HG02885 (cell line): ENCODE measurements at regions not wholly inside any gene's neighbourhood (a gene's known extent, or its start where the extent isn't known, plus 50 kb on each side); places are given as distances from the start of the nearest gene placed in this dataset.
"Not testable (repeated sequence)": the region's sequence is repeated elsewhere in the genome, so short reads cannot be mapped to it uniquely, and the experiment has no call there.

Experiments
- ATAC-seq: cut with Tn5 transposase; IDR thresholded peaks from one replicate; pipeline ENCODE4 v1.9.1; 2021; ENCODE audit warnings: mild to moderate bottlenecking; ENCODE audit not compliant: unreplicated experiment, poor library complexity

- ATAC-seq: no peak
Observed at GRCh38 chr1:234853906-234854644, 244.1 kb upstream of the IRF2BP2 start.

GRCh38 chr1:234852659-234853058, 242.7 kb upstream of the IRF2BP2 start:
- no peak for ATAC-seq

- ATAC-seq: peak; percentile 66
Observed at GRCh38 chr1:234851450-234852438, 241.8 kb upstream of the IRF2BP2 start.

GRCh38 chr1:234849832-234850231, 239.9 kb upstream of the IRF2BP2 start:
- ATAC-seq: no peak

- ATAC-seq: no peak
Observed at GRCh38 chr1:234848972-234849649, 239.1 kb upstream of the IRF2BP2 start.

- not testable (repeated sequence) for ATAC-seq
Observed at GRCh38 chr1:234846813-234847212, 236.8 kb upstream of the IRF2BP2 start.

- no peak for ATAC-seq
Observed at GRCh38 chr1:234845836-234846235, 235.9 kb upstream of the IRF2BP2 start.

- no peak for ATAC-seq
Observed at GRCh38 chr1:234845097-234845660, 235.2 kb upstream of the IRF2BP2 start.

GRCh38 chr1:234844479-234845031, 234.6 kb upstream of the IRF2BP2 start:
- ATAC-seq: no peak

- ATAC-seq: no peak
Observed at GRCh38 chr1:234843946-234844345, 234.0 kb upstream of the IRF2BP2 start.

- ATAC-seq: peak; percentile 77
Observed at GRCh38 chr1:234842726-234843641, 233.0 kb upstream of the IRF2BP2 start.

- ATAC-seq: no peak
Observed at GRCh38 chr1:234841710-234842231, 231.8 kb upstream of the IRF2BP2 start.

- no peak for ATAC-seq
Observed at GRCh38 chr1:234841281-234841680, 231.3 kb upstream of the IRF2BP2 start.

GRCh38 chr1:234840843-234841242, 230.9 kb upstream of the IRF2BP2 start:
- no peak for ATAC-seq

GRCh38 chr1:234840253-234840652, 230.3 kb upstream of the IRF2BP2 start:
- no peak for ATAC-seq

- no peak for ATAC-seq
Observed at GRCh38 chr1:234839663-234840062, 229.7 kb upstream of the IRF2BP2 start.

GRCh38 chr1:234838820-234839219, 228.8 kb upstream of the IRF2BP2 start:
- no peak for ATAC-seq

- ATAC-seq: no peak
Observed at GRCh38 chr1:234838182-234838581, 228.2 kb upstream of the IRF2BP2 start.

- no peak for ATAC-seq
Observed at GRCh38 chr1:234837713-234838112, 227.7 kb upstream of the IRF2BP2 start.
